CD4-positive, alpha-beta T cell treated with Interferon gamma for 1 hour (primary cell): ENCODE measurements at regions not wholly inside any gene's neighbourhood (a gene's known extent, or its start where the extent isn't known, plus 50 kb on each side); places are given as distances from the start of the nearest gene placed in this dataset.
"Not testable (repeated sequence)": the region's sequence is repeated elsewhere in the genome, so short reads cannot be mapped to it uniquely, and the experiment has no call there.

Experiments used
- DNase-seq: peaks from one replicate; pipeline ENCODE4 v3.0.0-alpha.2; 2020

GRCh38 chr6:101114703-101115102, 233.6 kb upstream of the ASCC3 start:
- no peak for DNase-seq

GRCh38 chr6:101116337-101116736, 235.2 kb upstream of the ASCC3 start:
- no peak for DNase-seq

GRCh38 chr6:101117393-101118135, 236.4 kb upstream of the ASCC3 start:
- no peak for DNase-seq

DNA sequence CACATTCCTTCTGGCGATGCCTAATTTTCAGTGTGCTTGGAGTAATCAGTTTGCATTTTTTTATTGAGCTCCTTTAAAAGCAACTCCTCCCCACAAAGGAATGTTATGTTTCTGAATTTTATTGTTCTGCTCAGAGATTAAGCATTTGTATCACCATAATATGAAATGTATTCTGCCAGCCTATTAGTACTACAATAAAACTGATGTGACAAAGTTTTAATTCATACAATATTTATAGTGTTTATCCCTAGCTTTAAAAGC, 236.9 kb upstream of the ASCC3 start:
- DNase-seq: no peak

DNA sequence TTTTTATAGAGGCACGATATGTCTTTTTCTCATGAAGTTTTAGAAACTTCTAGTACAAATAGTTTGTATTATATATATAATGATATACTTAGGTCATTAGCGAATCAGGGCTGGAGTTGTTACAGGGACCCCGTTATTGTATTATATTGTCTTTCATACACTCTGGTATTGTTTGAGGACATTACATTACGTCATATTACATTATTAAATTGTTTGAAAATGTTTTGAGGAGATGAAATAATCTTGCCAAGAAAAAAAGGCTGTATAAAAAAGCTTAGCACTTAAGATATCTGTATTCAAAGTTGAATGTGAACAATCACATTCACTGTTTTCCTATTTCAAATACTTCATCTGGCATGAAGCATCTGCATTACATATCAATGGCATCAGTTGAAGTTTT, 239.6 kb upstream of the ASCC3 start:
- DNase-seq: no peak

- DNase-seq: no peak
These were observed 244.3 kb upstream of the ASCC3 start for GRCh38 chr6:101125380-101125971.

DNA sequence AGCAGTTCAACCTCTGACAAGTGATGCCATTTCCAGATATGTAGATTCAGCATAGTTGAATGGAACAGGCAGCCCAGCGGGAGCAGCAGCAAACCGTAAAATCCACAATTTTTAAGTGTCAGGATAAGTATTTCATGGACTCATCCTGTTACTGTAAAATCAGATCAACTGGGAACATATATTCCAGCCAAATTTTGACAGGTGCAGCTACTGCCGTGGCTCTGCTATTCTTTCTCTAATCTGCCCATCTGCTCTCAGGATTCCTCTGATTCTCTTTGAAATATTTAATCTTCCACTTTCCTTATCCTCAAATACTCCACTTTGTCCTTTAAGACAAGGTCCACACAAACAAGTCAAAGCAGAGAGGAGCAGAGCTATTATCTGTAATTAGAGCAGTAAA, 245.4 kb upstream of the ASCC3 start:
- no peak for DNase-seq

- DNase-seq: no peak
These were observed 248.7 kb upstream of the ASCC3 start for GRCh38 chr6:101129851-101130250.

GRCh38 chr6:101146389-101146788, 247.1 kb upstream of the GRIK2 start:
- no peak for DNase-seq

GRCh38 chr6:101150226-101150625, 243.3 kb upstream of the GRIK2 start:
- DNase-seq: no peak

- not testable (repeated sequence) for DNase-seq
These were observed 235.9 kb upstream of the GRIK2 start for GRCh38 chr6:101157638-101158037.

- DNase-seq: no peak
These were observed 229.9 kb upstream of the GRIK2 start for GRCh38 chr6:101163611-101164010.

- no peak for DNase-seq
These were observed 225.9 kb upstream of the GRIK2 start for GRCh38 chr6:101167638-101168037.

- not testable (repeated sequence) for DNase-seq
These were observed 222.5 kb upstream of the GRIK2 start for GRCh38 chr6:101171049-101171448.

DNA sequence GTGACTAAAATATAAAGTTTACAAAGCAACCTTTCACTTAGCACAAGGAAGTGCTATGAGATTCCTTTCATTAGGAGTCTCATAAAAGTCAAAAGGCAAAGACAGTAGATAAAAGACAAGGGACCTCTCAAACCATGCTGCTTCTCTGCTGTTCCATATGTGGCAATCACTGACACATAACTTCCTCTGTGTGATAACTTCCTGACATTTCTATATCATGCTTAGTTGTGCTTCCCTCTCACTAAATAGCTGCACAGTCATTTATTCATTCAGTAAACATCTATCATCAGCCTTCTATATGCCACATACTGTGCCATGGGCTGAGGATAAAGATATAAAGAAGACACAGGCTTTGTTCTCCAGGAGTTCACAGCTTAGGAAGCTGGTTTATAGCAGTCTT, 214.8 kb upstream of the GRIK2 start:
- no peak for DNase-seq

GRCh38 chr6:101181006-101181405, 212.5 kb upstream of the GRIK2 start:
- DNase-seq: no peak

DNA sequence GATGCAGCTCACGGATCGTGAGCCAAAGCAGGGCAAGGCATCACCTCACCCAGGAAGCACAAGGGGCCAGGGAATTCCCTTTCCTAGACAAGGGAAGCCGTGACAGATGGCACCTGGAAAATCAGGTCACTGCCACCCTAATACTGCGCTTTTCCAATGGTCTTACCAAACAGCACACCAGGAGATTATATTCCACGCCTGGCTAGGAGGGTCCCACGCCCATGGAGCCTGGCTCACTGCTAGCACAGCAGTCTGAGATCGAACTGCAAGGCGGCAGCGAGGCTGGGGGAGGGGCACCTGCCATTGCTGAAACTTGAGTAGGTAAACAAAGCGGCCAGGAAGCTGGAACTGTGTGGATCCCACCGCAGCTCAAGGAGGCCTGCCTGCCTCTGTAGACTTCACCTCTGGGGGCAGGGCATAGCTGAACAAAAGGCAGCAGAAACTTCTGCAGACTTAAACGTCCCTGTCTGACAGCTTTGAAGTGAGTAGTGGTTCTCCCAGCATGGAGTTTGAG, 205.2 kb upstream of the GRIK2 start:
- DNase-seq: not testable (repeated sequence)

DNA sequence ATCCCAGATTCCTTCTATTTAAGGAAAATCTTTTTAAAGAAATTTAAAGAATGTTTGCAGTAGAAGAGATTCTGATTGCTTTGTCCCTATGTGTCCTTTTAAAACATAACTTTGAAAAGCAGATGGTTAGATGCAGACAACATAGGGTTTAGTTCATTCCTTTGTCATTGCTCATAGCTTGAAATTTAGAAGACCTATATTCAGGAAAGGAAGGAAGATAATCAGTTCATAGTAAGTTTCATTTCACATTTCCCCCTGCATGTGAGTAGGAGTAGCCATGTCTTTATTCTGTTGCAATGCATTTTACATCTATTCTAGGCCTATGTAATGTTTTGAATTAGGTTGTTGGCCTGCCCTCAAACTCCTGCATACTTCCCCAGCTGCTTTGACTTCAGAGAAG, 197.9 kb upstream of the GRIK2 start:
- DNase-seq: no peak

DNA sequence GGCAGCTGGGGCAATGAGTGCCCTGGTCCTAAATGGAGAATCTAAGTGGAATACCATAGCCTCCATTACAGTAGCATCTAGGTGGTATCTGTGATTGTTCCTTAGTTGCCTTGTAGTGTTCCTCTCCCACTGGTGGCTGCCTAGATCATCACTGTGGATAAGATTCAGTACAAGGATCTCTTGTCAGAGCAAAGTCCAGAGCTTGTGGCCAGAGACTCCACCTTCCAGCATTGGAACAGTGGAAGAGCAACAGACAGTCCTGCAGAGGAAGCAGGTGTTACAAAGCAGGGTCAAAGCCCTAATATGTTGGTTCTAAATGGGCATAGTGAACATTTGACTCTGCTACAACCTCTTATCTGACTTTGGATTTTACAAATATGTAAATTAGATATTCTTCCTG, 194.1 kb upstream of the GRIK2 start:
- no peak for DNase-seq

DNA sequence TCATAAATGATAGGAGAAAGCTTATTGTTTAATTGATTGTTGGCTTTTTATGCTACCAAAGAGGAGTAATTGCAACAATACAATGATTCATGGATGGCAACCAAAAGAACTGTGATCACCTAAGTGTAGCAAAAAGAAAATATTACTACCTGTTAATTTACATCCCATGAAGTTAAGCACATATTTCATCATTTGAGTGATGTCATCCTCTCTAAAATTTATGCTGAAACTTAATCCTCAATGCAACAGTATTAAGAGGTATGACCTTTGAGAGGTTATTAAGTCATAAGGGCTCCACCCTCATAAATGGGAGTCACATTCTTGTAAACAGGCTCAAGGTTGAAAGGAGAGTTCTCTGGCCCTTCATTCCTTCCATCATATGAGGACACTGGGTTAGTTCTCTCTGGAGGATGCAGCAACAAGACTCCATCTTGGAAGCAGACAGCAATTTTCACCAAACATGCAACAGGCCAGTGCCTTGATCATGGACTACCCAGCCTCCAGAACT, 190.6 kb upstream of the GRIK2 start:
- DNase-seq: no peak

GRCh38 chr6:101203664-101204063, 189.8 kb upstream of the GRIK2 start:
- no peak for DNase-seq

GRCh38 chr6:101208152-101208551, 185.4 kb upstream of the GRIK2 start:
- no peak for DNase-seq

DNA sequence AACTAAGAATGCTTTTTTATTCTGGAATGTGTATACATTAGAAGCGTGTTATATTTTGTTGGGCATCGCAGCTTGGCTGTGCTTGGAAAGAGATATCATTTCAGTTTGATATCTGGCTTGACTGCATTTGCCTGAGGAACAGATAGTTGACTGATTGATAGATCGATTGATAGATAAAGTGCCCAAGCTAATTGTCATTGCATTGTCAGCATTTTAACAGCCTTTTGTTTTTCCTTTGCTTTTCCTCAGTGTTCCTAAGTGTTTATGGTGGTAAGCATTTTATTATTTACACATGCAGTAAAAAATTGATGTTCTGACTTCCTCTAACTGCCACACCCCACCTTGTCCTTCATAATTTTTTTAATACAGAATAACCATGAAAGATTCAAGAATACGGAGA, 180.9 kb upstream of the GRIK2 start:
- no peak for DNase-seq

DNA sequence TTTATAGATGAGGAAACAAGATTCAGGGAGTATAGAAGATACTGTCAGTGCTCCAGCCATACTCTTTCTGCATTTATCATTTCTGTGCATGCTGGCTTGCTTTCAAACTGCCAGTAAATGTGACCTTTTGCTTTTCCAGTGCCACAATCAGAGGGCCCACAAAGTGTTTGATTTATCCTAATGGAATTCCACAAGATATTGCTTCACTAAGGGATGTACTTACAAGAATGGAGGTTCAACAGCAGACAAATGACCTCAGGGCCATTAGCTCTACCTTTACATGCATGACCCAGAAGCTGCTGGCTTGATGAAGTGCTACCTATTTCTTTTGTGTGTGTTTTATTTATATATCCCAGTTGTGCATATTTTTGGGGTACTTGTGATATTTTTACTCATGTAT, 171.5 kb upstream of the GRIK2 start:
- no peak for DNase-seq

DNA sequence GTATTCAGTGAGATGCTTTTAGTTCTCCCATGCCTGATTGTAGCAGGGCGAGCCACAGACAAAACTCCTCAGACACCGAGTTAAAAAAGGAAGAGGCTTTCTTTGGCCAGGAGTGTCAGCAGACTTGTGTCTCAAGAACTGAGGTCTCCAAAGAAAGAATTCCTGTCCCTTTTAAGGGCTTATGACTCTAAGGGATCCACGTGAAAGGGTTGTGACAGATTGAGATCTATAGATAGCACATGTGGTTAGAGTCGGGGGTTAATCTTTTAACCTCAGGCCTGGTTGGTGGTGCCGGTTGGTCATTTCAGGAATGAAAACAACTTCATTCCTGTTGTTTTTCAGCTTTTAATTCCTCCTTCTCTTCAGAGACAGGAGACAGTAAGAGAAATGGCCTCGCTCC, 168.8 kb upstream of the GRIK2 start:
- no peak for DNase-seq
